Liver (tissue), 8 donors: ENCODE measurements at regions not wholly inside any gene's neighbourhood (a gene's known extent, or its start where the extent isn't known, plus 50 kb on each side); places are given as distances from the start of the nearest gene placed in this dataset.
A peak's percentile ranks its signal among the peaks of the same experiment; 100 is the strongest.

Experiments
- DNase-seq: peaks from one replicate; pipeline ENCODE4 v3.0.0-alpha.2; 2017; ENCODE audit warnings: low spot score
- H3K27ac ChIP-seq, 2 donors: one replicate each; pipeline ENCODE4 v1.7.0; 2013; ENCODE audit warnings: inconsistent platforms in 2 of 2, low read length in 2 of 2, control low read depth in 1 of 2, low read depth in 1 of 2, mild to moderate bottlenecking in 1 of 2
- H3K27me3 ChIP-seq, 4 donors: one replicate each; pipeline versions ENCODE4 v1.6.1 to v1.7.0; 2013; ENCODE audit warnings: low read length in 3 of 4, inconsistent platforms in 1 of 4, mild to moderate bottlenecking in 1 of 4, moderate library complexity in 1 of 4; ENCODE audit not compliant: control insufficient read depth in 4 of 4, insufficient read depth in 4 of 4
- H3K36me3 ChIP-seq, 4 donors: one replicate each; pipeline versions ENCODE4 v1.6.1 to v1.7.0; 2013; ENCODE audit warnings: low read length in 3 of 4, mild to moderate bottlenecking in 3 of 4, low read depth in 1 of 4, moderate library complexity in 1 of 4; ENCODE audit not compliant: control insufficient read depth in 4 of 4, insufficient read depth in 3 of 4
- H3K4me1 ChIP-seq, 4 donors: one replicate each; pipeline versions ENCODE4 v1.6.1 to v1.7.0; 2013; ENCODE audit warnings: low read length in 3 of 4, mild to moderate bottlenecking in 3 of 4, moderate library complexity in 1 of 4; ENCODE audit not compliant: control insufficient read depth in 4 of 4, insufficient read depth in 4 of 4
- H3K4me3 ChIP-seq, 3 donors: one replicate each; pipeline versions ENCODE4 v1.6.1 to v1.7.0; 2013; ENCODE audit warnings: low read length in 3 of 3, control low read depth in 1 of 3, low read depth in 1 of 3, mild to moderate bottlenecking in 1 of 3
- H3K9ac ChIP-seq, 2 donors: one replicate each; pipeline ENCODE4 v1.7.0; 2013; ENCODE audit warnings: low read length in 2 of 2, mild to moderate bottlenecking in 2 of 2, moderate library complexity in 2 of 2, control low read depth in 1 of 2, low read depth in 1 of 2
- H3K9me3 ChIP-seq, 4 donors: one replicate each; pipeline versions ENCODE4 v1.6.1 to v1.7.0; 2013; ENCODE audit warnings: low read length in 3 of 4; ENCODE audit not compliant: control insufficient read depth in 4 of 4
- ATF3 ChIP-seq: IDR thresholded peaks from 2 replicates; pipeline ENCODE4 v1.6.1; 2016; ENCODE audit warnings: antibody characterized with exemption
- CTCF ChIP-seq: fragments of 150-350 bp; IDR thresholded peaks from 2 replicates; pipeline ENCODE4 v1.5.1; 2017; ENCODE audit warnings: improper control_type of control experiment, low read depth, low read length; ENCODE audit not compliant: missing input control
- EGR1 ChIP-seq, 2 donors: IDR thresholded peaks; 2 replicates each; pipeline ENCODE4 v1.6.1; 2016 to 2018; ENCODE audit warnings: antibody characterized with exemption in 2 of 2, low read depth in 2 of 2
- FOXA1 ChIP-seq: IDR thresholded peaks from 2 replicates; pipeline ENCODE4 v1.6.1; 2016; ENCODE audit warnings: antibody characterized with exemption
- FOXA2 ChIP-seq: IDR thresholded peaks from 2 replicates; pipeline ENCODE4 v1.6.1; 2016; ENCODE audit warnings: antibody characterized with exemption
- HNF4A ChIP-seq, 2 donors: conservative IDR thresholded peaks; 2 replicates each; pipeline ENCODE4 v1.6.1; 2016; ENCODE audit warnings: antibody characterized with exemption in 2 of 2, mild to moderate bottlenecking in 2 of 2
- JUND ChIP-seq, 2 donors: IDR thresholded peaks; 2 replicates each; pipeline ENCODE4 v1.6.1; 2016; ENCODE audit warnings: antibody characterized with exemption in 2 of 2
- MAX ChIP-seq: IDR thresholded peaks from 2 replicates; pipeline ENCODE4 v1.6.1; 2016; ENCODE audit warnings: antibody characterized with exemption
- NR2F2 ChIP-seq: IDR thresholded peaks from 2 replicates; pipeline ENCODE4 v1.6.1; 2016; ENCODE audit warnings: antibody characterized with exemption
- RAD21 ChIP-seq, 2 donors: IDR thresholded peaks; 2 replicates each; pipeline ENCODE4 v1.6.1; 2016; ENCODE audit warnings: antibody characterized with exemption in 2 of 2, mild to moderate bottlenecking in 2 of 2
- RXRA ChIP-seq, 2 donors: IDR thresholded peaks; 2 replicates each; pipeline ENCODE4 v1.6.1; 2017 to 2018; ENCODE audit warnings: antibody characterized with exemption in 2 of 2, mild to moderate bottlenecking in 1 of 2
- SP1 ChIP-seq: IDR thresholded peaks from 2 replicates; pipeline ENCODE4 v1.6.1; 2018; ENCODE audit warnings: antibody characterized with exemption, mild to moderate bottlenecking
- TAF1 ChIP-seq: conservative IDR thresholded peaks from 2 replicates; pipeline ENCODE4 v1.6.1; 2016; ENCODE audit warnings: antibody characterized with exemption, mild to moderate bottlenecking
- YY1 ChIP-seq: IDR thresholded peaks from 2 replicates; pipeline ENCODE4 v1.6.1; 2016; ENCODE audit warnings: antibody characterized with exemption, mild to moderate bottlenecking
- WGBS: extraction: QIAGEN DNeasy Blood & Tissue Kit; methylation state at CpG from one replicate; pipeline ENCODE4 v1.1.7; 2013; 5-methylcytosine and 5-hydroxymethylcytosine counted together
- donor health status: healthy.
- donor health status: healthy.
- donor health status: healthy.
- donor health status: healthy.
- donor health status: healthy.

- H3K27me3 ChIP-seq, result no peaks in the 10 kb centered on the region
- H3K4me3 ChIP-seq, result no peak overlapping the region
- peak overlapping the region in 1 of 2 donors; percentile 91 for H3K9ac ChIP-seq
- peak overlapping the region; percentile 92 to 98 for H3K27ac ChIP-seq
- H3K9me3 ChIP-seq, result no peaks in the 10 kb centered on the region
- DNase-seq, result no peak
- H3K4me1 ChIP-seq, result peaks cover 25 to 81% (median 58%) of the 10 kb centered on the region in 4 donors
- no peak for TF ChIP-seq NR2F2
- TF ChIP-seq EGR1 (IDR thresholded peaks at IDR 0.05; ENCODE audit: low read depth in 2 of 2), result no peak
- TF ChIP-seq JUND (IDR thresholded peaks at IDR 0.05), result no peak
- TF ChIP-seq HNF4A (conservative IDR thresholded peaks at IDR 0.05), result peak in 1 of 2 donors; percentile 36
- no peak for TF ChIP-seq MAX
- no peaks in the 10 kb centered on the region for H3K36me3 ChIP-seq
- 44% methylated on average over 10 of the region's 10 CpGs for WGBS
Measured at GRCh38 chr1:234718496-234719453, 108.8 kb upstream of the IRF2BP2 start.

GRCh38 chr1:234716908-234717375 lies 107.0 kb upstream of the IRF2BP2 start:
- DNase-seq, result no peak
- Histone ChIP-seq H3K27ac (peak overlapping the region; percentile 92 to 98), H3K9ac (peak overlapping the region; percentile 82 to 98), H3K4me1 (peaks cover 22 to 78% (median 53%) of the 10 kb centered on the region in 4 donors), H3K36me3 (no peaks in the 10 kb centered on the region), H3K4me3 (peak overlapping the region; percentile 1 to 32 (median 12)), H3K9me3 (no peaks in the 10 kb centered on the region), H3K27me3 (no peaks in the 10 kb centered on the region)
- TF ChIP-seq MAX, result no peak
- TF ChIP-seq RAD21 (IDR thresholded peaks at IDR 0.05), result no peak
- no peak for TF ChIP-seq JUND (IDR thresholded peaks at IDR 0.05)
- TF ChIP-seq FOXA2, result no peak
- TF ChIP-seq TAF1, result no peak
- 30% methylated on average over 15 of the region's 15 CpGs for WGBS

- Histone ChIP-seq H3K27ac (peak overlapping the region; percentile 92 to 98), H3K27me3 (no peaks in the 10 kb centered on the region), H3K4me3 (peak overlapping the region; percentile 32 to 44 (median 42)), H3K9ac (peak overlapping the region in 1 of 2 donors; percentile 98), H3K9me3 (no peaks in the 10 kb centered on the region), H3K36me3 (no peaks in the 10 kb centered on the region), H3K4me1 (peaks cover 12 to 70% (median 42%) of the 10 kb centered on the region in 4 donors)
- WGBS, result 59% methylated on average over 10 of the region's 10 CpGs
- TF ChIP-seq ATF3 (no peak), HNF4A (conservative IDR thresholded peaks at IDR 0.05) (no peak), FOXA1 (no peak), RXRA (IDR thresholded peaks at IDR 0.05) (no peak), RAD21 (IDR thresholded peaks at IDR 0.05) (no peak), YY1 (no peak), SP1 (no peak), TAF1 (no peak), EGR1 (IDR thresholded peaks at IDR 0.05; ENCODE audit: low read depth in 2 of 2) (no peak), FOXA2 (no peak), CTCF (no peak), NR2F2 (no peak)
- no peak for DNase-seq
Measured at GRCh38 chr1:234715252-234716014, 105.5 kb upstream of the IRF2BP2 start.
